Cardiac fibroblast (primary cell): ENCODE measurements at regions not wholly inside any gene's neighbourhood (a gene's known extent, or its start where the extent isn't known, plus 50 kb on each side); places are given as distances from the start of the nearest gene placed in this dataset.

Experiments
- DNase-seq, 2 donors: peaks; one replicate each; pipeline versions ENCODE4 v3.0.0 to v3.0.0-alpha.2; 2010; ENCODE audit warnings: low read depth in 2 of 2
- H3K4me3 ChIP-seq, 2 donors: replicated peaks in 1 of 2; 1 replicate in 1 of 2; 2 replicates in 1 of 2; pipeline ENCODE4 v1.5.1; 2011; ENCODE audit warnings: low read depth in 2 of 2, low read length in 2 of 2, mild to moderate bottlenecking in 2 of 2, moderate library complexity in 1 of 2
- TF ChIP-seq, protein P1 (sequence below): IDR thresholded peaks from one replicate; pipeline ENCODE4 v1.5.1; 2011; ENCODE audit warnings: low read depth, mild to moderate bottlenecking, low read length, inconsistent platforms

DNA sequence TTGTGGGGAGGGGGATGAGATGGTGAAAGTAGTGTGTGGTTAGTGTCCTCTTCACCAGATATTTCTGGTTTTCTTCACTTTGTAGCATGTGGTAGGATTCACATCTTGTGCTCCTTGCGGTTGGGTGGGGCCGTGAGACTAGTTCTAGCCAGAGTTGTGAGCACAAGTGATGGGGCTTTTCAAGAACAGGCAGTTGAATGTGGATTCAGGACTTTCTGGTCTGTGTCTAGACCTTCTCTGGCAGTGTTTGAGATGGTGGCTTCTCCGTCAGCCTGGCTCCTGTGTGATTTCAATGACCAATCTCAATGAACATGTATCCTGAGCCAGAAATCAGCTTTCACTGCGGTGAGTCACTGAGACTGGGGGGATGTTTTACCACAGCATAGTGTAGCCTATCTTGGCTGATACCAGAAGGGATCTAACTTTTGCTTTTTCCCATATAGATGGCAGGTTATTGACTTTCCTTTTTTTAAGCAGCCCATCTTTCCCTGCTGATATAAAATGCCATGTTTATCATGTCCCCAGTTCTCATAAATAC, 82.6 kb downstream of the RPLP1 start:
- no peak overlapping the region for H3K4me3 ChIP-seq
- TF ChIP-seq, protein P1, sequence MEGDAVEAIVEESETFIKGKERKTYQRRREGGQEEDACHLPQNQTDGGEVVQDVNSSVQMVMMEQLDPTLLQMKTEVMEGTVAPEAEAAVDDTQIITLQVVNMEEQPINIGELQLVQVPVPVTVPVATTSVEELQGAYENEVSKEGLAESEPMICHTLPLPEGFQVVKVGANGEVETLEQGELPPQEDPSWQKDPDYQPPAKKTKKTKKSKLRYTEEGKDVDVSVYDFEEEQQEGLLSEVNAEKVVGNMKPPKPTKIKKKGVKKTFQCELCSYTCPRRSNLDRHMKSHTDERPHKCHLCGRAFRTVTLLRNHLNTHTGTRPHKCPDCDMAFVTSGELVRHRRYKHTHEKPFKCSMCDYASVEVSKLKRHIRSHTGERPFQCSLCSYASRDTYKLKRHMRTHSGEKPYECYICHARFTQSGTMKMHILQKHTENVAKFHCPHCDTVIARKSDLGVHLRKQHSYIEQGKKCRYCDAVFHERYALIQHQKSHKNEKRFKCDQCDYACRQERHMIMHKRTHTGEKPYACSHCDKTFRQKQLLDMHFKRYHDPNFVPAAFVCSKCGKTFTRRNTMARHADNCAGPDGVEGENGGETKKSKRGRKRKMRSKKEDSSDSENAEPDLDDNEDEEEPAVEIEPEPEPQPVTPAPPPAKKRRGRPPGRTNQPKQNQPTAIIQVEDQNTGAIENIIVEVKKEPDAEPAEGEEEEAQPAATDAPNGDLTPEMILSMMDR: no peak
- DNase-seq: peak; percentile 37 to 49

DNA sequence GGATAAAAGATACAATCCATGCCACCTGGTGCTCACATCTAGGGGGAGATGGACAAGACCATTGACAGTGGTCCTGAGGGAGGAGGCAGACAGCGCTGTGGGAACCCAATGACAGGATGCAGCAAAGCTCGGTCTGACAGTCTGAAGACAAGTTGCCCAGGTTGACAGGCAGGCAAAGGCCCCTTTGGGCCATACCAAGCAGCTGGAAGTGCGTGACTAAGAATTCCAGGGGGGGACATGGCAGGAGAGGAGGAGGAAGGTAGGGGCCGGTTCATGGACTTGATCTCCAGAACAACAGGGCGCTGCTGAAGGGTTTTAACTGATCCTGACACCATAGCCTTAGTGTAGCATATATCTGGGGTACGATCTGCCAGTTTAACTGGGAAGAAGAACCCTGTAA, 83.4 kb downstream of the RPLP1 start:
- H3K4me3 ChIP-seq: no peak overlapping the region
- no peak for DNase-seq
- TF ChIP-seq, protein P1: no peak

DNA sequence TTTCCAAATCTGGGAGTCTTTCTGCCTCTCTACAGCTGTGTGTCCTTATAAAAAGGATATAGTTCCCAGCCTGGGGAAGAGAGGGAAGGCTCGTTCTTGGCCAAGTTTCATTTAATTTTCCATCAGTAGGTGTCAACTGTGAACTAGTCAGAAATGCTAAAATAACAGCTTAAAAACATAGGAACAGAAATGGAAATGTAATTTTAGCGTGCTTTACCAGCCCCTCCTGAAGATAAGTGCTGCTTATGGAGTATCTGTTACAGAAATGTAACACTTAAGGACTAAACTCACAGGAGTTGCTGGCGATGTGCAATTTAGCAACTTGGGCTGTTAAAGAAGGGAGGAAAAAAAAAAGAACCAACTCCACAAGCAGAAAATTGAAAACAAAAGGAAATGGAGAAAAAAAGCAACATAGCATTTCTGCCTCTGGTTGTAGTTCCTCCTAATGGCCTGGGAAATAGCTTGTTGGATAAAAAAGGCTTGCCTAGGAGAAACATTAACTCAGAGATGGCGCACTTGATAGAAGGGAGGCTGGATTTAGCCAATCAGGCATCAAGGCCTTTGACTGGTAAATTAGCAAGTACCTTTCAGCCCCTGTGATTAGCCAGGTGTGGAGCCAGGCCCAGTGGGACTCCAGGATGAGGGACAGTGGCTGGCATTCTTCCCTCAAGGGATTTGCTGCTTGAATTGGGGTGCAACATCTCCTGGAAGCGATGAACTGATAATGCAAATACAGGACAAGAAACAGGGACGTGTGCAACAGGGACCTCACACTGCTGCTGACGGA, 84.3 kb downstream of the RPLP1 start:
- DNase-seq: no peak
- no peak overlapping the region for H3K4me3 ChIP-seq
- TF ChIP-seq, protein P1: no peak

GRCh38 chr15:69537901-69538300, 85.3 kb downstream of the RPLP1 start:
- H3K4me3 ChIP-seq: no peak overlapping the region
- TF ChIP-seq, protein P1: no peak
- DNase-seq: no peak

DNA sequence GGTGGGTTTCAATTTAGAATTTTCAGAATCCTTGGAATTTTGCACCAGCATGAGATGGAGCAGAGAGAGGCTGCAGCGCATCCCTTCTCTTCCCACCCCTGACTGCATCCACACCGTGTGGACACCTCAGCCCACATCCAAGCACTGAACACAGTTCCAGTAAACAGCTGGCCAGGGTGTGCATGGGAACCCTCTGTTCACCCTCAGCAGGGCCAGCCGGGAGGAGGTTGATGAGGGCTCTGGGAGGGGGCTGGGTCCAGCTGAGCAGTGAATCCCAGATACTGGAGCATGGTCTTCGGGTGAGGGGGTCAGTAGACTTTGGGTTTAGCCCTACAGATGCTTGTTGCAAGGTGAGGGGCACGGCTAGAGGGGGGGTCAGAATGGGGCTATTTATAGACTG, 85.8 kb downstream of the RPLP1 start:
- no peak for DNase-seq
- TF ChIP-seq, protein P1: no peak
- no peak overlapping the region for H3K4me3 ChIP-seq

DNA sequence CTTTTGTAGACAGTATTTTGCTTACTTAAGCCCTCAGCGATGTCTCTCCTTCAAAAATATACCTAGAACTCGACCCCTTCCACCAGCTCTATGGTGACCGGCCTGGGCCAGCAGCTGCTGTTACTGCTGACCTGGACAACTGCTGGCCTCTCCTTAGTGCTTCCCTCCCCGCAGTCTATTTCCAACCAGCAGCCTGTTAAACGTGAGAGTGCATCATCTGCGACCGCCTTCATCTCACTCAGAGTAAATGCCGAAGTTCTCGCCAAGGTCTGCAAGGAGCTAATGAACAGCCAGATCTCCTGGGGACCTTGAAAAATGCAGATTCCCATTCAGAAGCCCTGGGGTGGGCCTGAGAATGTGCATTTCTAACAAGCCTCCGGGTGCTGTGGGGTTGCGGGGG, 86.7 kb downstream of the RPLP1 start:
- TF ChIP-seq, protein P1: no peak
- no peak for DNase-seq
- H3K4me3 ChIP-seq: no peak overlapping the region
